Memory B cell (primary cell): ENCODE measurements at regions not wholly inside any gene's neighbourhood (a gene's known extent, or its start where the extent isn't known, plus 50 kb on each side); places are given as distances from the start of the nearest gene placed in this dataset.

ENCODE experiments used
- ATAC-seq: fragments of 150-1000 bp; cut with Tn5 transposase; 2 replicates; pipeline ENCODE4 v1.10.0; 2021; ENCODE audit warnings: low read depth, mild to moderate bottlenecking, moderate library complexity
- DNase-seq, 2 donors: peaks; one replicate each; pipeline ENCODE4 v3.0.0; 2022; ENCODE audit warnings: low spot score in 2 of 2
- H3K27ac Mint-ChIP-seq: one replicate; pipeline ENCODE4 v1.8.0; 2022; ENCODE audit warnings: mild to moderate bottlenecking, moderate library complexity, mixed read lengths
- H3K27me3 Mint-ChIP-seq: one replicate; pipeline ENCODE4 v1.8.0; 2022; ENCODE audit warnings: mixed read lengths
- H3K36me3 Mint-ChIP-seq: one replicate; pipeline ENCODE4 v1.8.0; 2022; ENCODE audit warnings: mild to moderate bottlenecking, mixed read lengths
- H3K4me1 Mint-ChIP-seq: one replicate; pipeline ENCODE4 v1.8.0; 2022; ENCODE audit warnings: mixed read lengths
- H3K4me3 Mint-ChIP-seq: one replicate; pipeline ENCODE4 v1.8.0; 2022; ENCODE audit warnings: mild to moderate bottlenecking, moderate library complexity, mixed read lengths
- H3K9me3 Mint-ChIP-seq: one replicate; pipeline ENCODE4 v1.8.0; 2022; ENCODE audit warnings: mixed read lengths

DNA sequence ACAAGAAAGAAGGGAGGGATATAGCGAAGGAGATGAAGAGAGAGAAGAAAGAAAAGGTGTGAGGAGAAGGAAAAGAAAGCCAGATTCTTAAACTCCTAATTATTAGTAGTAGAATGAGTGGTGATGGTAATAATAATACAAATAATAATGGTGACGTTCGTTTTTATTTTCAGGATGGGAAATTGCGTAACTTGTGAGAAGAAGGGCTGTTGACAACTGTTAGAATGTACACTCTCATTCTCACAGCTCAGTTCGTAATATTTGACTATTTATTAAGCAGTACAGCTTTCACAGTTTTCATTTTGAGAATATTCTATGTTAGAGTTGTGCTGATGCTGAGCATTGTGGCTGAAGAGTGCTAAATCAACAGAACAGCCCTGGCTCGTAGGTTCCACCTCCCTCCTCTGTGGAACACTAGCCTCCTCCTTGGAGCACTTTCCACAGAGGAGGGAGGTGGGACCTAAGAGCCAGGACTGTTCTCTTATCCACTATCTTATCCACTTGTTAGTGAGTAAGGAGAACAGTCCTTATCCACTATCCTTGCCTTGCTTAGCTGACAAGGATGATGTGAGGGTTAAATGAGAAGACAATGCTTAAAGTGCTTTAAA lies 258.3 kb upstream of the VLDLR start:
- DNase-seq: no peak
- no peaks in the 10 kb centered on the region for H3K4me1 Mint-ChIP-seq
- no peaks in the 10 kb centered on the region for H3K9me3 Mint-ChIP-seq
- H3K27me3 Mint-ChIP-seq: peaks cover 1% of the 10 kb centered on the region
- no peaks in the 10 kb centered on the region for H3K36me3 Mint-ChIP-seq
- no peak for ATAC-seq
- H3K27ac Mint-ChIP-seq: no peak overlapping the region
- H3K4me3 Mint-ChIP-seq: no peak overlapping the region

DNA sequence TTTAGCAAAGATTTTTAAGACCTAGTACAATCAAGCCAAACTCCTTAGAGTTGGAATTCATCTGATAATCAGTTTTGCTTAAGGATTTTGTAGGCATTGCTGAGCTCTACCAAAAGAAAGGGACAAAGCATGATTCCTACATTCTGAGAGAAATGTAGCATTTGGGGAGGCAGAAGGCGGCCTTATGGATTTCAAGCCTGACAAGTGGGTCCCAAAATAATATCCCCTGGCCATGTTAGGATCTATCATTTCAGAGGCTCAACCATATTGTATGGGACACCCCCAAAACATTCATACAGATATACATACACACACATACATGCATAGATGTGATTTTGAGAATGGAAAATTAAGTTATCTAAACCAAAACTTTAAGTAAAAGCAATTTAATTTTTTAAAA lies 257.8 kb upstream of the VLDLR start:
- Mint-ChIP-seq H3K27ac (no peak overlapping the region), H3K36me3 (no peaks in the 10 kb centered on the region), H3K4me1 (no peaks in the 10 kb centered on the region), H3K27me3 (peaks cover 3% of the 10 kb centered on the region), H3K9me3 (no peaks in the 10 kb centered on the region), H3K4me3 (no peak overlapping the region)
- ATAC-seq (no peak), DNase-seq (no peak)

DNA sequence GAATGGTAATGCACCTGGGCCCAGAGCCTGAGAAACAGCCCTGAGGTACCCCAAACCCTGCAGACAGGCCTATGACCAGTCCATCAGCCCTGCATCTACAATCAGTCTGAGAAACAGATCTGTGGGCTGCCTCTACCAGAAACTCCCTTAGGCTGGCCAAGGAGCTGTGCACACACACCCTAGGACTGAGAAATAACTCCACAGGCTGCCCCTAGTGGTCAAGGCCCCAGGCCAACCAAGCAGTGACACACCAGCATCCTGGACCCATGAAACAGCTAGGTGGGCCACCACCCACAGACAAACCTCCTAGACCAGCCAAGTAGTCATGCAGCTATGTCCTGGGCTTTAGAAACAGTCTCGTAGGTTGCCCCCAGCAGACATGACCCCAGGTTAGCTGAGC lies 253.6 kb upstream of the VLDLR start:
- peaks cover 2% of the 10 kb centered on the region for H3K9me3 Mint-ChIP-seq
- no peak overlapping the region for H3K4me3 Mint-ChIP-seq
- H3K36me3 Mint-ChIP-seq: no peaks in the 10 kb centered on the region
- H3K27ac Mint-ChIP-seq: no peak overlapping the region
- DNase-seq: no peak
- ATAC-seq: no peak
- H3K27me3 Mint-ChIP-seq: peaks cover 2% of the 10 kb centered on the region
- H3K4me1 Mint-ChIP-seq: no peaks in the 10 kb centered on the region

DNA sequence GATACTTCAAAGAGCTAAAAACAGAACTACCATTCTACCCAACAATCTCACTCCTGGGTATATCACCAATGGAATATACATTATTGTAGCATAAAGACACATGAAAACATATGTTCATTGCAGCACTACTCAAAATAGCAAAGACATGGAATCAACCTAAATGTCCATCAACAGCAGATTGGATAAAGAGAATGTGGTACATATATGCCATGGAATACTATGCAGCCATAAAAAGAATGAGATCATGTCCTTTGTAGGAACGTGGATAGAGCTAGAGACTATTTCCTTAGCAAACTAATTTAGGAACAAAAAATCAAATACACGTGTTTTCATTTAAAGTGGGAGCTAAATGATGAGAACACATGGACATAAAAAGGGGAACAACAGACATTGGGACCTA lies 247.9 kb upstream of the VLDLR start:
- peaks cover under 1% of the 10 kb centered on the region for H3K27me3 Mint-ChIP-seq
- ATAC-seq: no peak
- no peak overlapping the region for H3K4me3 Mint-ChIP-seq
- H3K4me1 Mint-ChIP-seq: no peaks in the 10 kb centered on the region
- H3K9me3 Mint-ChIP-seq: peaks cover 6% of the 10 kb centered on the region
- no peak for DNase-seq
- peaks cover 2% of the 10 kb centered on the region for H3K36me3 Mint-ChIP-seq
- H3K27ac Mint-ChIP-seq: no peak overlapping the region

DNA sequence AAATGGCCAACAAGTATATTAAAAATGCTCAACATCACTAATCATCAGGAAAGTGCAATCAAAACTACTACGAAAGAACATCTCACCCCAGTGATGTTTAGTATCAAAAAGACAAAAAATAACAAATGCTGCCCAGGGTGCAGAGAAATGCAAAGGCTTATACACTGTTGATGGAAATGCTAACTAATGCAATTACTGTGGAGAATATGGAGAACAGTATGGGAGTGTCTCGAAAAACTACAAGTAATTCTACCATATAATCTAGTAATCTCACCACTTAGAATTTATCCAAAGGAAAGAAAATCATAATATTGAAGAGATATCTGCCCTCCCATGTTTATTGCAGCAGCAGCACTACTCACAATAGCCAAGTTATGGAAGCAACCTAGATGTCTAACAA lies 246.5 kb upstream of the VLDLR start:
- no peak for DNase-seq
- H3K9me3 Mint-ChIP-seq: peaks cover 9% of the 10 kb centered on the region
- no peaks in the 10 kb centered on the region for H3K4me1 Mint-ChIP-seq
- no peak for ATAC-seq
- peaks cover 2% of the 10 kb centered on the region for H3K36me3 Mint-ChIP-seq
- no peak overlapping the region for H3K27ac Mint-ChIP-seq
- H3K27me3 Mint-ChIP-seq: no peaks in the 10 kb centered on the region
- no peak overlapping the region for H3K4me3 Mint-ChIP-seq

DNA sequence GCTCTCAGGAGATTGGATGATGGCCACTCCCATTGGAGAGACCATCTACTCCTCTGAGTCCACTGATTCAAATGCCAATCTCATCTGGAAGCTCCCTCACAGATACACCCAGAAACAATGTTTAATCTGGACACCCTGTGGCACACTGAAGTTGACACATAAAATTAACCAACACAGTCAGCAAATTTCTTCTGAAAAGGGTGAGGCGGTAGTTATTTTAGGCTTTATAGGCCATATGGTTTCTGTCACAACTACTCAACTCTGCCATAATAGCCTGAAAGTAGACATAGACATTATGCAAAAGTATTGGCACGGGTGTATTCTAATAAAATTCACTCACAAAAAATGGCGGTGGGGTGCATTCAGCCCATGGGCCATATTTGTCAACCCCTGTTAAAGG lies 244.5 kb upstream of the VLDLR start:
- no peaks in the 10 kb centered on the region for H3K4me1 Mint-ChIP-seq
- peaks cover 9% of the 10 kb centered on the region for H3K9me3 Mint-ChIP-seq
- no peak overlapping the region for H3K4me3 Mint-ChIP-seq
- H3K27me3 Mint-ChIP-seq: no peaks in the 10 kb centered on the region
- no peak for DNase-seq
- H3K27ac Mint-ChIP-seq: no peak overlapping the region
- no peak for ATAC-seq
- peaks cover 2% of the 10 kb centered on the region for H3K36me3 Mint-ChIP-seq

DNA sequence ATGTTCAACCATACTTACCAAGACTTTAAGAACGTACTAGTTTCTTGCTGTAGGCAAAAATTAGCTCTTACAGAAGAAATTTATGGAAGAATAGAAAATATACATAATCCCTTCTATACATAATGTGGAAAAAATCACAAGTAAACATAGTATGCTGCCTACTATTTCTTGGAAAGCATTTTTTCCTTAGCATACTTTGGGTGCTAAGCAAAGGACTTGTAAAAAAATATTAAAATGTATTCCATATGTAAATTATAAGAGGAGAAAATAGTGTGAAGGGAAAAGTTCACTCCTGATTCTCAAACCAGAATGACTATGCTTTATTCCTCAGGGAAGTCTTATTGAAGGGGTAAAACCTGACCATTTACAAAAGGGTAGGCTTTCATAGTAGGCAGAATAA lies 243.8 kb upstream of the VLDLR start:
- no peak overlapping the region for H3K27ac Mint-ChIP-seq
- no peaks in the 10 kb centered on the region for H3K4me1 Mint-ChIP-seq
- peaks cover 7% of the 10 kb centered on the region for H3K9me3 Mint-ChIP-seq
- no peak overlapping the region for H3K4me3 Mint-ChIP-seq
- no peaks in the 10 kb centered on the region for H3K27me3 Mint-ChIP-seq
- H3K36me3 Mint-ChIP-seq: peaks cover 2% of the 10 kb centered on the region
- DNase-seq: no peak
- no peak for ATAC-seq

DNA sequence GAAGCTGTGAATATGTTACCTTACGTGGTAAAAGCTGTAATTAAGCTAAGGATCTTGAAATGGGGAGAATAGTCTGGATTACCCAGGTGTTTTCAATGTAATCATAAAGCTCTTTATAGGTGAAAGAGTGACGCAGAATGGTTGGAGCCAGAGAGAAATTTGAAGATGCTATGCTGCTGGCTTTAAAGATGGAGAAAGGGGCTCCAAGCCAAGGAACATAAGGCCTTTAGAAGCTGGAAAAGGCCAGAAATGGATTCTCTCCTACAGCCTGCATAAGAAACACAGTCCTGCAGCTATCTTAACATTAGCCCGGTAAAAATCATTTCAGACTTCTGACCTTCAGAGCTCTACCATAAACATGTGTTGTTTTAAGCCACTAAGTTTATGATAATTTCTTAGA lies 243.3 kb upstream of the VLDLR start:
- no peaks in the 10 kb centered on the region for H3K4me1 Mint-ChIP-seq
- no peak for ATAC-seq
- H3K27ac Mint-ChIP-seq: no peak overlapping the region
- H3K36me3 Mint-ChIP-seq: peaks cover 2% of the 10 kb centered on the region
- DNase-seq: no peak
- H3K9me3 Mint-ChIP-seq: peaks cover 7% of the 10 kb centered on the region
- no peak overlapping the region for H3K4me3 Mint-ChIP-seq
- H3K27me3 Mint-ChIP-seq: no peaks in the 10 kb centered on the region

DNA sequence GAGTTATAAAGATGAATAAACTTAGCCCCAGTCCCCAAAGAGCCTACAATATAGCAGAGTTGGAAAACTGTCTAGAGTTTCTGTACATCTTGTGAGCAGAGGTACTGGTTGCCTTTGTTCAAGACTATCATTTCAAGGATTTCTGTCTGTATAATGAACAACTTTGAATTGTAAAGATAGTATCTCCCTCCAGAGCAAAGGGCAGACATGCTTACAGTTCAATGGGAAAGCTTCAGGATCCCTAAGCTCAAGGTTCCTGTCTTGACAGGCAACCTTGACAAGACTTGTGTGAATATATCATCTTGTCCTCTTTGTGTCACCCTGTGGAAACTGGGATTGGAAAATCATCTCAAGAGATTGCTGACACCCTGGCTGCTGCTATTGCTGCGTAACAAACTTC lies 242.8 kb upstream of the VLDLR start:
- no peak for DNase-seq
- H3K27ac Mint-ChIP-seq: no peak overlapping the region
- H3K27me3 Mint-ChIP-seq: no peaks in the 10 kb centered on the region
- H3K4me1 Mint-ChIP-seq: no peaks in the 10 kb centered on the region
- H3K9me3 Mint-ChIP-seq: peaks cover 4% of the 10 kb centered on the region
- no peak for ATAC-seq
- H3K4me3 Mint-ChIP-seq: no peak overlapping the region
- no peaks in the 10 kb centered on the region for H3K36me3 Mint-ChIP-seq

DNA sequence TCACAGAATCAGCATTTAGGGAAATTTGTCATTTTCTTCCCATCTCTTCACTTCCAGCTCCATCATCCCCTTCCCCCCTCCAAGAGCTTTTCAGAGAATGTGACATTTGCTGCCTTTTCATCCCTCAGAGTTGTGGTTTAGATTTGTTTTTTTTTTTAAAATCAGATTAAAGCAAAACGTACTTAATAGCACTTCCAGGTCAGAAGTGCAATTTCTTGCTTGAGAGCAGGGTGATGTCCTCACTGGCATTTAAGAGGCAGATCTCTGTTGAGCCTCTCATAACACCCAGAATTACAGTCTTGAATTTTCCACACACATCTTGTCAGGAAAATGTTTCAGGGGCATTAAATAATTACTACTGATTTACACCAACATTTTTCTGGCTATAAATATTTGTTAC lies 236.8 kb upstream of the VLDLR start:
- Mint-ChIP-seq H3K4me3 (no peak overlapping the region), H3K36me3 (no peaks in the 10 kb centered on the region), H3K27me3 (peaks cover 2% of the 10 kb centered on the region), H3K9me3 (peaks cover 5% of the 10 kb centered on the region), H3K27ac (no peak overlapping the region), H3K4me1 (no peaks in the 10 kb centered on the region)
- no peak for ATAC-seq
- DNase-seq: no peak

DNA sequence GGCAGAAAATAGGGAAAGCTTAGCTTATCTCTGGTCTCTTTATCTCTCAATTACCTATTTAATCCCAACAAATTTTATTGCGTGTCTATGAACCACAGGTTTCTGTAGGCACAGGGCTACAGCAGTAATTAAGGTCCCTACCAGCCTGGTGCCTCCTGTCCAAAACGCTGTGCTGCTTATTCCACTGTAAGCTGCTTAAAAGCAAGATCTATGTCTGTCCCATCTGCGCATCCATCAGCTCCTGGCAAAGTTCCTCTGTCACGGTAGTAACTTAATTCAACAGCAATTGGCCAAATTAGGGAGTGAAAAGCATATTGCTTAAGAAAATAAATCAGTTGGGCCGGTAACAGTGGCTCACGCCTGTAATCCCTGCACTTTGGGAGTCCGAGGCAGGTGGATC lies 235.8 kb upstream of the VLDLR start:
- Mint-ChIP-seq H3K36me3 (no peaks in the 10 kb centered on the region), H3K27ac (no peak overlapping the region), H3K4me3 (no peak overlapping the region), H3K4me1 (no peaks in the 10 kb centered on the region), H3K27me3 (peaks cover 2% of the 10 kb centered on the region), H3K9me3 (peaks cover 4% of the 10 kb centered on the region)
- no peak for DNase-seq
- no peak for ATAC-seq

DNA sequence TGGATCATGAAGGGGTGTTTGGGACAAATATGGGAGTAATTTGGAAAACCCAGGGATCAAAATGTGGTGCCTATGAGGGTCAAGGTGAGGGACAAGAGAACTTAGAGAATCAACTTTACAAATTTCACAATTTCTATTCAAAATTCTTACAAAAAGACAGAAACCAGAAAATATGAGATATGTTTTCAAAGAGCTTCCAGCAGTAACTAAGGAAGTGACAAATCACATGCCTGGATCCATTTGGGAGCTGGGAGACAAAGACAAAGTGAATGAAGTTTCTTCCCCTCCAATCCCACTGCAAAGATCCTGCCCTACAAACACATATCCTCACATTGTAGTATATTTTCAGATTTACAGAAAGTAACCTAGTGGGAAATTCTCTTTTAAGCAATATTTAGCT lies 235.0 kb upstream of the VLDLR start:
- DNase-seq (no peak), ATAC-seq (no peak)
- Mint-ChIP-seq H3K36me3 (no peaks in the 10 kb centered on the region), H3K27ac (no peak overlapping the region), H3K4me1 (no peaks in the 10 kb centered on the region), H3K9me3 (peaks cover 4% of the 10 kb centered on the region), H3K4me3 (no peak overlapping the region), H3K27me3 (peaks cover 2% of the 10 kb centered on the region)

DNA sequence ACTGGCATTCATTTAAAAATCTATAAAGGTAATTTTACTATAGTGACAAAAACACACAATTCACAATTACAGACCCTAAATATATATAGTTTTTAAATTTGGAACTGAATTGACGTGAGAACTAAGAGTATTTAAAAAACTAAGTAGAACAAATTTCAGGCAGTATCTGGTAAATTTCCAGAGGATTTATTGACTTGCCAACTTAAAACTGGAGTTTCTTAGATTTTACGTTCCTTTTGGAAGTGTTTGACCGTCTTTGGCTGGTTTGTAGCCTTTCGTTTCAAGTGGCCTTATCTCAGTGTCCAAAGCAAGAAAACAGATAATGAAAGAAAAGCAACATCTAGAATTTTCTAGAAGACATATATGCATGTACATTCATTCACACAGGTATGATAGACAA lies 234.4 kb upstream of the VLDLR start:
- DNase-seq (no peak), ATAC-seq (no peak)
- Mint-ChIP-seq H3K9me3 (peaks cover 4% of the 10 kb centered on the region), H3K4me3 (no peak overlapping the region), H3K27ac (no peak overlapping the region), H3K27me3 (peaks cover 2% of the 10 kb centered on the region), H3K4me1 (no peaks in the 10 kb centered on the region), H3K36me3 (no peaks in the 10 kb centered on the region)

DNA sequence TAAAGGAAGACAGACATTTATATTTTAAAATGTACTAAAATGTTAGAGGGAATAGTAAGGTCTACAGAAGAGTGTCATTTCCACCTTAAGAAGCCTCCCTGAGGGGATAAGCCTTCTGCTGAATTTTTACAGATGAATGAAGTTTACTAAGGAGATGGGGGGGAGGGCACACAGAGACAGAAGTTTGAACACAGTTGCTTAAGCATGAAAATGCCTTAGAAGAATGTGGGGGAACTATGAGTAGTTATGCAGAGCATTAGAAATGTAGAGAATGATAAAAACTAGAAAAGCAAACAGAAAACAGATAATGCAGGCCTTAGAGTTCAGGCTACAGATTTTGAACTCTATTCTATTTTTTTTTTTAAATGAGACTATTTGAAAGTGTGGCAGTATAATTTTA lies 232.2 kb upstream of the VLDLR start:
- no peak overlapping the region for H3K4me3 Mint-ChIP-seq
- H3K36me3 Mint-ChIP-seq: no peaks in the 10 kb centered on the region
- ATAC-seq (no peak), DNase-seq (no peak)
- no peaks in the 10 kb centered on the region for H3K4me1 Mint-ChIP-seq
- peaks cover 2% of the 10 kb centered on the region for H3K27me3 Mint-ChIP-seq
- peaks cover 6% of the 10 kb centered on the region for H3K9me3 Mint-ChIP-seq
- no peak overlapping the region for H3K27ac Mint-ChIP-seq

DNA sequence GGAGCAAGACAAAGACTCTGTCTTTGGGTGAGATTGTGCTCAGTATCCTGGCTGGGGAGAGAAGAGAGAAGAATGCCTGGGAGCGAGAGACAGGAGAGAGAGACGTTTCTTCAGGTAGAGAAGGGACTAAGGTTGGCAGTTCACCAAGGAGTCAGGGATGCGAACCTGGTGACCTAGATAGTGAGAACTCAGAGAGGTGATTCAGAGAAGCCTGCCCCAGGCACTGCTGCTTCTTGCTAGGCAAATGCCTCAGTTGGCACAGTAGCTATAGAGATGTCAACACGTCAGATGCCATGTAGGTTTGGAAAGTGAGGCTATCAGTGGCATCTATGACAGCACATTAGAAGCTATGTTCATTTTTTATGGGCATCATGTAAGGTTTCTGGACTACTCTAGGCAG lies 231.6 kb upstream of the VLDLR start:
- H3K36me3 Mint-ChIP-seq: no peaks in the 10 kb centered on the region
- H3K4me3 Mint-ChIP-seq: no peak overlapping the region
- DNase-seq (no peak), ATAC-seq (no peak)
- peaks cover 6% of the 10 kb centered on the region for H3K9me3 Mint-ChIP-seq
- H3K27ac Mint-ChIP-seq: no peak overlapping the region
- no peaks in the 10 kb centered on the region for H3K4me1 Mint-ChIP-seq
- H3K27me3 Mint-ChIP-seq: peaks cover 2% of the 10 kb centered on the region
